ENCODE measurements at regions not wholly inside any gene's neighbourhood (a gene's known extent, or its start where the extent isn't known, plus 50 kb on each side); places are given as distances from the start of the nearest gene placed in this dataset.
"Not testable (repeated sequence)": the region's sequence is repeated elsewhere in the genome, so short reads cannot be mapped to it uniquely, and the experiment has no call there.

GRCh38 chr3:139113993-139114375, 69.3 kb upstream of the PRR23C start:
- DNase-seq (ENCODE audit: low spot score) = no peak

GRCh38 chr3:139116631-139117030, 71.9 kb upstream of the PRR23C start:
- DNase-seq (ENCODE audit: low spot score) = peak; percentile 1

GRCh38 chr3:139117136-139117675, 72.5 kb upstream of the PRR23C start:
- DNase-seq (ENCODE audit: low spot score) = peak; percentile 15

GRCh38 chr3:139117883-139118760, 73.4 kb upstream of the PRR23C start:
- DNase-seq (ENCODE audit: low spot score) = peak; percentile 28

GRCh38 chr3:139118835-139119234, 74.1 kb upstream of the PRR23C start:
- DNase-seq (ENCODE audit: low spot score) = no peak

- DNase-seq (ENCODE audit: low spot score) = peak; percentile 15
Observed at GRCh38 chr3:139119331-139120025, 74.8 kb upstream of the PRR23C start.

GRCh38 chr3:139120086-139121056, 75.7 kb upstream of the PRR23C start:
- DNase-seq (ENCODE audit: low spot score) = peak; percentile 37

- DNase-seq (ENCODE audit: low spot score) = peak; percentile 40
Observed at GRCh38 chr3:139121513-139122220, 77.0 kb upstream of the PRR23C start.

GRCh38 chr3:139122221-139122581, 77.5 kb upstream of the PRR23C start:
- peak; percentile 41 for DNase-seq (ENCODE audit: low spot score)

GRCh38 chr3:139122612-139123011, 77.9 kb upstream of the PRR23C start:
- peak; percentile 5 for DNase-seq (ENCODE audit: low spot score)

- DNase-seq (ENCODE audit: low spot score) = peak; percentile 17
Observed at GRCh38 chr3:139123377-139124095, 78.8 kb upstream of the PRR23C start.

GRCh38 chr3:139124197-139124596, 79.5 kb upstream of the PRR23C start:
- peak; percentile 23 for DNase-seq (ENCODE audit: low spot score)

- DNase-seq (ENCODE audit: low spot score) = no peak
Observed at GRCh38 chr3:139127101-139127500, 82.4 kb upstream of the PRR23C start.

GRCh38 chr3:139127629-139128028, 82.9 kb upstream of the PRR23C start:
- DNase-seq (ENCODE audit: low spot score) = not testable (repeated sequence)

- DNase-seq (ENCODE audit: low spot score) = no peak
Observed at GRCh38 chr3:139128803-139129202, 84.1 kb upstream of the PRR23C start.

- no peak for DNase-seq (ENCODE audit: low spot score)
Observed at GRCh38 chr3:139129892-139130291, 85.2 kb upstream of the PRR23C start.

GRCh38 chr3:139130390-139131140, 85.9 kb upstream of the PRR23C start:
- no peak for DNase-seq (ENCODE audit: low spot score)

- DNase-seq (ENCODE audit: low spot score) = no peak
Observed at GRCh38 chr3:139131951-139132350, 87.3 kb upstream of the PRR23C start.

GRCh38 chr3:139132976-139133375, 88.3 kb upstream of the PRR23C start:
- DNase-seq (ENCODE audit: low spot score) = no peak

All from ureter (tissue), 1 donor.